DMS53 treated with DMSO at 0.1 percent for 48 hours (cell line): ENCODE measurements at regions not wholly inside any gene's neighbourhood (a gene's known extent, or its start where the extent isn't known, plus 50 kb on each side); places are given as distances from the start of the nearest gene placed in this dataset.

Experiments used
- DNase-seq: peaks from one replicate; lab custom pipeline; 2025; ENCODE audit not compliant: unreplicated experiment; lab: John Stamatoyannopoulos, UW

- DNase-seq: no peak
These were observed 54.9 kb downstream of the NKX2-1 start for GRCh38 chr14:36465178-36465577.

GRCh38 chr14:36462890-36463289 lies 57.1 kb downstream of the NKX2-1 start:
- no peak for DNase-seq

- DNase-seq: no peak
These were observed 64.8 kb downstream of the NKX2-1 start for GRCh38 chr14:36455241-36455627.

- no peak for DNase-seq
These were observed 65.3 kb downstream of the NKX2-1 start for GRCh38 chr14:36454599-36455240.

- DNase-seq: no peak
These were observed 67.2 kb downstream of the NKX2-1 start for GRCh38 chr14:36452860-36453259.

- no peak for DNase-seq
These were observed 68.5 kb downstream of the NKX2-1 start for GRCh38 chr14:36451310-36452065.

GRCh38 chr14:36450550-36450949 lies 69.5 kb downstream of the NKX2-1 start:
- DNase-seq: no peak

- DNase-seq: no peak
These were observed 70.1 kb downstream of the NKX2-1 start for GRCh38 chr14:36449903-36450302.

GRCh38 chr14:36443374-36443773 lies 76.7 kb downstream of the NKX2-1 start:
- DNase-seq: no peak

- no peak for DNase-seq
These were observed 77.2 kb downstream of the NKX2-1 start for GRCh38 chr14:36442824-36443241.

GRCh38 chr14:36441283-36441682 lies 78.7 kb downstream of the NKX2-1 start:
- DNase-seq: no peak

GRCh38 chr14:36439766-36440165 lies 80.3 kb downstream of the NKX2-1 start:
- DNase-seq: no peak

GRCh38 chr14:36438883-36439282 lies 81.1 kb downstream of the NKX2-1 start:
- no peak for DNase-seq

GRCh38 chr14:36430662-36431084 lies 89.4 kb downstream of the NKX2-1 start:
- DNase-seq: no peak

- no peak for DNase-seq
These were observed 89.9 kb downstream of the NKX2-1 start for GRCh38 chr14:36430169-36430568.

GRCh38 chr14:36429692-36430091 lies 90.3 kb downstream of the NKX2-1 start:
- no peak for DNase-seq

- DNase-seq: no peak
These were observed 91.7 kb downstream of the NKX2-1 start for GRCh38 chr14:36428350-36428749.

- no peak for DNase-seq
These were observed 93.2 kb downstream of the NKX2-1 start for GRCh38 chr14:36426836-36427235.

GRCh38 chr14:36426113-36426512 lies 93.9 kb downstream of the NKX2-1 start:
- no peak for DNase-seq

- no peak for DNase-seq
These were observed 95.4 kb downstream of the NKX2-1 start for GRCh38 chr14:36424478-36425102.

GRCh38 chr14:36423430-36423829 lies 96.6 kb downstream of the NKX2-1 start:
- no peak for DNase-seq

GRCh38 chr14:36420149-36420687 lies 99.8 kb upstream of the MBIP start:
- no peak for DNase-seq
